NT2/D1 (cell line): ENCODE measurements at regions not wholly inside any gene's neighbourhood (a gene's known extent, or its start where the extent isn't known, plus 50 kb on each side); places are given as distances from the start of the nearest gene placed in this dataset.

ENCODE experiments used
- SUZ12 ChIP-seq: IDR thresholded peaks from 2 replicates; pipeline ENCODE4 v1.6.1; 2011; ENCODE audit not compliant: insufficient read length, insufficient read depth; ENCODE audit errors: extremely low read depth
- YY1 ChIP-seq: IDR thresholded peaks from 2 replicates; pipeline ENCODE4 v1.6.1; 2011; ENCODE audit not compliant: insufficient read length, insufficient read depth
- ZNF274 ChIP-seq: IDR thresholded peaks from 2 replicates; pipeline ENCODE4 v1.6.1; 2011; ENCODE audit warnings: mild to moderate bottlenecking, low read depth, low read length

DNA sequence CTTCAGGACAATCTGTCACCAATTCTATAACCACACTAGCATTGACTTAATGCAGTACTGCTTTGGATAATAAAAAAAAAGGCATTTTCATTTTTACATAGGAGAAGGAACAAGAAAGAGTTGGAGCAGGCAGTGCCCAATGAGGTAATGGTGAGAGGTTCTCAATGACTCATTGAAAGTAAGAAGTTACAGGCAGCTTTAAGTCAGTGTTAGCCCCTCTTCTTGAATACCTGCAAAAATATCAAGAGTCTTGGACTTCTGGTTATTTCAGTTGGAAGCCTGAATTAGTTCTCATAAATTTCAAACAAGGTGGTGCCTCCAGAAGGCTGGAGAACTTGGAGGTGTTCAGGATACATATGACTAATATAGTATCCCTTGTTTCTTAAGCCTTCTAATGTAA lies 422.5 kb downstream of the HTR7 start:
- TF ChIP-seq ZNF274 (no peak), SUZ12 (no peak), YY1 (no peak)
